ENCODE measurements at regions not wholly inside any gene's neighbourhood (a gene's known extent, or its start where the extent isn't known, plus 50 kb on each side); places are given as distances from the start of the nearest gene placed in this dataset.

DNA sequence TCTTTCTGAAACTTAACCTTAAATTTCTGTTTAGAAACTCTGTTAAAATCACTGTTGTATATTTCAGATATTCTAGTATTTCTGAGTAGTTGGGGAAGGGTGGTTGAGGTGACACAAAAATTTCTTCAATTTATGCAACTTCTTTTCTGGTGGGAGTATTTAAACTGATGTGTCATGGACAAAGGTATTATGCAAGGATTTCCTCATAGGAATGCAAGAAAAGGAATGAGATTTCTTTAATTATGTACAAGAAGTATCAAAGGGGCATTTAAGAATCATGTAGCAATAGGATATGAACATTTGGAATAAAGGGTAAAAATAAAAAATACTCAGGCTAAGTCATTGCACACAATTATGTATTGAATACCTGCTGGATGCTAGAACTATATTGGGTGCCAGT is 575.8 kb upstream of the KLF12 start:
- H3K36me3 ChIP-seq (ENCODE audit: control insufficient read depth in 2 of 2, extremely low read depth in 1 of 2, insufficient read depth in 2 of 2, low read length in 2 of 2) = no peaks in the 10 kb centered on the region
- TF ChIP-seq, protein P1, sequence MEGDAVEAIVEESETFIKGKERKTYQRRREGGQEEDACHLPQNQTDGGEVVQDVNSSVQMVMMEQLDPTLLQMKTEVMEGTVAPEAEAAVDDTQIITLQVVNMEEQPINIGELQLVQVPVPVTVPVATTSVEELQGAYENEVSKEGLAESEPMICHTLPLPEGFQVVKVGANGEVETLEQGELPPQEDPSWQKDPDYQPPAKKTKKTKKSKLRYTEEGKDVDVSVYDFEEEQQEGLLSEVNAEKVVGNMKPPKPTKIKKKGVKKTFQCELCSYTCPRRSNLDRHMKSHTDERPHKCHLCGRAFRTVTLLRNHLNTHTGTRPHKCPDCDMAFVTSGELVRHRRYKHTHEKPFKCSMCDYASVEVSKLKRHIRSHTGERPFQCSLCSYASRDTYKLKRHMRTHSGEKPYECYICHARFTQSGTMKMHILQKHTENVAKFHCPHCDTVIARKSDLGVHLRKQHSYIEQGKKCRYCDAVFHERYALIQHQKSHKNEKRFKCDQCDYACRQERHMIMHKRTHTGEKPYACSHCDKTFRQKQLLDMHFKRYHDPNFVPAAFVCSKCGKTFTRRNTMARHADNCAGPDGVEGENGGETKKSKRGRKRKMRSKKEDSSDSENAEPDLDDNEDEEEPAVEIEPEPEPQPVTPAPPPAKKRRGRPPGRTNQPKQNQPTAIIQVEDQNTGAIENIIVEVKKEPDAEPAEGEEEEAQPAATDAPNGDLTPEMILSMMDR (optimal IDR thresholded peaks at IDR 0.05 in 1 of 3, IDR thresholded peaks at IDR 0.05 in 1 of 3, conservative IDR thresholded peaks at IDR 0.05 in 1 of 3; ENCODE audit: extremely low read depth in 1 of 3, insufficient read depth in 2 of 3, low read length in 3 of 3) = no peak
- no peak for TF ChIP-seq EZH2 (IDR thresholded peaks at IDR 0.05; ENCODE audit: low read length)
- no peak overlapping the region for H3K4me2 ChIP-seq (ENCODE audit: control insufficient read depth, extremely low read depth, insufficient read depth, low read depth, low read length)
- dilution Hi-C loops (cut with MboI; ENCODE audit: extremely low pct_ligation_motif_present, low sequenced_read_pairs) = no loop called here
- no peaks in the 10 kb centered on the region for H3K4me1 ChIP-seq (ENCODE audit: control insufficient read depth, extremely low read depth, insufficient read depth, low read length)
- DNase-seq (ENCODE audit: low read depth, low spot score) (no peak), FAIRE-seq (no peak)
- H4K20me1 ChIP-seq (ENCODE audit: control insufficient read depth, extremely low read depth, insufficient read depth, low read length) = no peaks in the 10 kb centered on the region
- H3K9me3 ChIP-seq (ENCODE audit: control insufficient read depth, low read depth, low read length) = no peaks in the 10 kb centered on the region
- no peak overlapping the region for H3K27ac ChIP-seq (ENCODE audit: control insufficient read depth, insufficient read depth, low read length)
- H3K27me3 ChIP-seq (ENCODE audit: control insufficient read depth, extremely low read depth, insufficient read depth, low read length) = no peaks in the 10 kb centered on the region
- no peaks in the 10 kb centered on the region for H3K9me1 ChIP-seq (ENCODE audit: control insufficient read depth, extremely low read depth, insufficient read depth, low read length)
- no peak overlapping the region for H2AFZ ChIP-seq (ENCODE audit: control insufficient read depth, low read length)
- H3K9ac ChIP-seq (ENCODE audit: control insufficient read depth, extremely low read depth, insufficient read depth, low read length) = no peak overlapping the region
- no peaks in the 10 kb centered on the region for H3K79me2 ChIP-seq (ENCODE audit: control insufficient read depth, insufficient read depth, low read length)
- no peak overlapping the region for H3K4me3 ChIP-seq (ENCODE audit: control insufficient read depth in 2 of 3, extremely low read depth in 1 of 3, insufficient read depth in 2 of 3, low read depth in 1 of 3, low read length in 3 of 3)

GRCh38 chr13:74709226-74709625 is 575.0 kb upstream of the KLF12 start:
- H3K27me3 ChIP-seq (ENCODE audit: control insufficient read depth, extremely low read depth, insufficient read depth, low read length) = no peaks in the 10 kb centered on the region
- H3K79me2 ChIP-seq (ENCODE audit: control insufficient read depth, insufficient read depth, low read length) = no peaks in the 10 kb centered on the region
- no peaks in the 10 kb centered on the region for H4K20me1 ChIP-seq (ENCODE audit: control insufficient read depth, extremely low read depth, insufficient read depth, low read length)
- no peak overlapping the region for H3K4me3 ChIP-seq (ENCODE audit: control insufficient read depth in 2 of 3, extremely low read depth in 1 of 3, insufficient read depth in 2 of 3, low read depth in 1 of 3, low read length in 3 of 3)
- H3K4me2 ChIP-seq (ENCODE audit: control insufficient read depth, extremely low read depth, insufficient read depth, low read depth, low read length) = no peak overlapping the region
- H3K9me1 ChIP-seq (ENCODE audit: control insufficient read depth, extremely low read depth, insufficient read depth, low read length) = no peaks in the 10 kb centered on the region
- no peak for TF ChIP-seq EZH2 (IDR thresholded peaks at IDR 0.05; ENCODE audit: low read length)
- TF ChIP-seq, protein P1 (optimal IDR thresholded peaks at IDR 0.05 in 1 of 3, IDR thresholded peaks at IDR 0.05 in 1 of 3, conservative IDR thresholded peaks at IDR 0.05 in 1 of 3; ENCODE audit: extremely low read depth in 1 of 3, insufficient read depth in 2 of 3, low read length in 3 of 3) = no peak
- no peak overlapping the region for H3K9ac ChIP-seq (ENCODE audit: control insufficient read depth, extremely low read depth, insufficient read depth, low read length)
- H3K9me3 ChIP-seq (ENCODE audit: control insufficient read depth, low read depth, low read length) = no peaks in the 10 kb centered on the region
- no peak for DNase-seq (ENCODE audit: low read depth, low spot score)
- no peak for FAIRE-seq
- no peak overlapping the region for H2AFZ ChIP-seq (ENCODE audit: control insufficient read depth, low read length)
- dilution Hi-C loops (cut with MboI; ENCODE audit: extremely low pct_ligation_motif_present, low sequenced_read_pairs) = no loop called here
- no peaks in the 10 kb centered on the region for H3K4me1 ChIP-seq (ENCODE audit: control insufficient read depth, extremely low read depth, insufficient read depth, low read length)
- H3K27ac ChIP-seq (ENCODE audit: control insufficient read depth, insufficient read depth, low read length) = no peak overlapping the region
- no peaks in the 10 kb centered on the region for H3K36me3 ChIP-seq (ENCODE audit: control insufficient read depth in 2 of 2, extremely low read depth in 1 of 2, insufficient read depth in 2 of 2, low read length in 2 of 2)
